GM19438 (cell line): ENCODE measurements at regions not wholly inside any gene's neighbourhood (a gene's known extent, or its start where the extent isn't known, plus 50 kb on each side); places are given as distances from the start of the nearest gene placed in this dataset.

Source experiments
- ATAC-seq: cut with Tn5 transposase; IDR thresholded peaks from one replicate; pipeline ENCODE4 v1.9.1; 2021; ENCODE audit warnings: low read depth; ENCODE audit not compliant: unreplicated experiment

DNA sequence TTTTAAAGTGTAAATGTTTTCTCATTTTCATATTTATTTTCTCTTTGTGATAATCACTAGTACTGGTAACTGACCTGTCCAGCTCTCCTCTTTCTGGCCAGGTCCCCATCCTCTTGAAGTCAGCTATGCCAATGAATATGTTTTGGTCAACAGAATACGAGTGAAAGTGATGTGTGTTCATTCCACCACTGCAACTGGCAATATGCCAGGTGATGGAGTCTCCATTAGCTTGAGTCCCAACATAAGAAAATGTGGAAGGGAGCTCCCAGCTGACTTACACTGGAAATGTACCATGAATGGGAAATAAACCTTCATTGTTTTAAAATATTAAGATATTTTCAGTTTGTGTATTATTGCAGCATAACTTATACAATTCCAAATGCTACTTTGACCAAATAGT is 75.8 kb downstream of the CCDC34 start:
- no peak for ATAC-seq

DNA sequence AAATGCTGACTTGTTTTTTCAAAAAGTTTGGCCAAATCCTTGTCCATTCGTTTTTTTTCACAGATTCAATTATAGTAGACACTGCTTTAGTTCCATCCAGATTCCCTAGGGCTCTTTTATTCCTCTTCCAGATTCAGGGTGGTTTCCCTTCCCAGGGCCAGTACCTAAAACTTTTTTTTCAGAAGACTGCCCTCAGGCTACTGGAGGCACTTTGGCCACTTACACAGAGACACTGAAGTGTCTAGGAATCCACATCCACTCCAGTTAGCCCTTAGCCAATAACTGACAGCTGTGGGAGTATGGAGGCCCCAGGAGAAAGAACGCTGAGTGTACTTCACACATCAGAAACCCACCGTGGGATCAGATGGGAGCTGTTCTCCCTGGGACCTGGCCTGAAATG is 77.3 kb downstream of the CCDC34 start:
- ATAC-seq = no peak

DNA sequence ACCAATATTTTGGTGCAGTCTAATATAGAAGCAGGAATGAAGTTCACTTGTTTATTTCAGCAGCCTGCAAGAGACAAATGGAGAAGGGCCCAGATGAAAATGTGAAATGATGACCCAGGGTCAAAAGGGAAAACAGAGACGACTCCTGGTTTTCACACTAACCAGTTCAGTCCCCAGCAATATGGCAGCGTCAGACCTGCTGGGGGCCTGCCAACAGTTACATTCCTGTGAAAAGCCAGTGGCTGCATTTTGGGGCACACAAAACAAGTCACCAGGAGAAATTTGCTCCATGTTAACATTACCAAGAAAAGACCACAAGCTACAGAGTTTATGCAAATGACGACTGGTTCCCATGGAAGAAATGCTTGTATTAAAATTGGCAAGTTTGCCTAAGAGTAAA is 80.2 kb downstream of the CCDC34 start:
- ATAC-seq = no peak

DNA sequence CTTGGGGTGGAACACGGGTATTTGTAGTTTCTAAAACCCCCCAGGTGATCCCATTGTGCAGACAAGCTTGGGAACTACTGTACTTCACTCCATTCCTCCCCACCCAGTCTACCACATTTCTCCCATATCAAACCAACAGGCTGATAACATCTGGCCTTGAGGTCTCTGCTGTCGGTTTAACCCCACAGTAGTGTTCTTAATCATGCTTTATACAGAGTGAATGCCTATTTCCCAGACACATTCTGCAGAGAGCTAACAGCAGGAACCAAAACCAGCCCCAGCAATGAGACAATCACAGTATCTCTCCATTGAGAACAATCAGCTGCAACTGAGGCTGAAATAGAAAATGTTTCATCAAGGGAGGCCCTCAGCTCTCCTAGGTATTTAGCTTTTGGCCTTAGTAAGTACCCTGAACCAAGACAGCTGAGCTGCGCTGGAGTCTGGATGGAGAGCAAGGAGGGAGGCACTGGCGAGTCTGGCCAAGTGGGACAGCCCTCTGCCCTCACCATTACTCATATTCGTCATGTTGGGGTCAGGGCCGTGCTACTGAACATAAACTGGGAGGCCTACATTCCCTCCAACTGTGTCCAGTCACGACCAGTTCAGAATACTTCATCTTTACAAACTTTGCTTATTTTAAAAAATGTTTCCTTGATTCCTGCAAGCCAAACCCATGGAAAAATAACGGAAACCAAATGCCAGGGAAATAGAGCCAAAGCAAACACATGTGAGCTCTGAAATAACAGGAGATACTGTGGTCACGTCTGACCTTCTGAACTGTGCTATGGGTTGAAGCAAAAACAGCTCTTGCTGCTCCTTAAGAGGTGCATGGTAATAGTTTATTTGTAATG is 81.0 kb downstream of the CCDC34 start:
- ATAC-seq = no peak

DNA sequence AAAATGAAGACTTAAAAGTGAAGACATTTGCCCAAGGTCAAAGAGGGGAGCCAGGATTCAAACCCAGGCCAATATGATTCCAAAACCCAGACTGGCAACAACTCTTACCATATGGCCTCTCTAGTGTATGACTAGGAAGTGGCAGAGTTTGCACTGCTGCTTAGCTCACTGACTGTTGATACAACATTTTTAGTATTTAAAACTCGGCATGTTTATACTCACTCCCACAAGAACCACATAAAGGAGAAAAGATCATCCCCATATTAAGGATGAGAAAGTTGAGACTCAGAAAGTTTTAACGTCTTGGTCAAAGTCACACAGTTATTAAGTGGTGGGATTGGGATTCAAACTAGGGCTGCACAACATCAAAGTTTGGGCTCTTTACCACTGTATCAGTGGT is 81.7 kb downstream of the CCDC34 start:
- no peak for ATAC-seq

DNA sequence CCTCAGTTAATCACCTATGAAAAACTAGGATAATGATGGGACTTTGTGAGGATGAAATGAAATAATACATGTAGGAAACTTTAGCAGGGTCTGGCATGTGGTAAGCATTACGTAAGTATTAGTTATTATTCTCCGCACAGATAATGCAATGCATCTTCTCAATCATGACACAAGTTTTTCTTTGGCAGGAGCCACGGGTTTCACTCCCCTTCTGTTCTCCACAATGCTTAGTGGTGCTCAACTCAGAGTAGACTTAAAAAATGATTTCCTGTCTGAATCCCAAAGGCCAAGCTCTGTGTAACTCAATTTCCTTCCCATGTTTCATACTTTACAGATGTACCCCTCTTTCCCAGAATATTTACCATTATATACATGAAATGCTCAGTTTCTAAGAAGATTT is 82.9 kb downstream of the CCDC34 start:
- no peak for ATAC-seq

DNA sequence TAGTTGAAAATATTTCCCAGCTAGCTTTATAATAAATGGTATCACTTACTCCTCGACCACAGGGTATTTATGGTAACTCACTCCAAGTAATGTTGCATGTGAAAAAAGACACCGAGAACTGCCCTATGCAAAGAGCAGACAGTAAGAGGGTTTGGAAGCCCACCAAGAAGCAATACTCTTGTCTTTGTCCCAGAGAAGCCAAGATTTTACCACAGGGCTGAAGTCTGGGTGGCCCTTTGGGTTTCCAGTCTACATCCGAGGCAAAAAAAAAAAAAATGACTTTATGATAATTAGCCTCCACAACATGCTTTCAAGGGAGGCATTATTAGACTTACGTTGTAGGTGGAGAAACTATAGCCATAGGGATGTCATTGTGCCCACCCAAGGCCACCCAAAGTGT is 83.6 kb downstream of the CCDC34 start:
- no peak for ATAC-seq

DNA sequence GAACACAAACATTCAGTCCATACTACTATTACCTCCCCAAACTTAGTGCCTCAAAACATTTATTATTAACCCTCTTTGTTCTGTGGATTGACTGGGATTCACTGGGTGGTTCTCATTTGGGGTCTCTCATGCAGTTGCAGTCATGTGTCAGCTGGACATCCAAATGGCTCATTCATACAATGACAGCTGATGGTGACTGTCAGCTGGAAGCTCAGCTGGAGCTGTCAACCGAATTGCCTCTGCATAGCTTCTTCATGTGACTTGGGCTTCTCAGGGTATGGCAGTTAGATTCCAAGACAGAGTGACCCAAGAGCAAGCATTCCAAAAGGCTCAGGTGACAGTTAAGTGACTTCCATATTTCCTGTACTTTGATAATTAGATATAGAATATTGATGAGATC is 85.2 kb downstream of the CCDC34 start:
- ATAC-seq = no peak

DNA sequence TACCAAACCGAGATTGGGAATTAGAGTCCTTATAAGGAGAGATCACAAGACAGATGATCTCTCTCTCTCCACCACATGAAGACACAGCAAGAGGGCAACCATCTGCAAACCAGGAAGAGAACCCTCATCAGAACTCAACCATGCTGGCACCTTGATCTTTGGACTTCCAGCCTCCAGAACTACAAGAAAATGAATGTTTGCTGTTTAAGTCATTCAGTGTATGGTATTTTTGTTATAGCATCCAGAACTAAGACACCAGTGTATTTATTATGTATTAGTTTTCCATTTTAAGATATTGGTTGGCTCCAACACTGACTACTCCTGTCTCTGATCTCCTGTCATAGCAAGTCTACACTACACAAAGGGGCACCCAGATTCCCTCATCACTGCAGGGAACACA is 86.9 kb downstream of the CCDC34 start:
- ATAC-seq = no peak

DNA sequence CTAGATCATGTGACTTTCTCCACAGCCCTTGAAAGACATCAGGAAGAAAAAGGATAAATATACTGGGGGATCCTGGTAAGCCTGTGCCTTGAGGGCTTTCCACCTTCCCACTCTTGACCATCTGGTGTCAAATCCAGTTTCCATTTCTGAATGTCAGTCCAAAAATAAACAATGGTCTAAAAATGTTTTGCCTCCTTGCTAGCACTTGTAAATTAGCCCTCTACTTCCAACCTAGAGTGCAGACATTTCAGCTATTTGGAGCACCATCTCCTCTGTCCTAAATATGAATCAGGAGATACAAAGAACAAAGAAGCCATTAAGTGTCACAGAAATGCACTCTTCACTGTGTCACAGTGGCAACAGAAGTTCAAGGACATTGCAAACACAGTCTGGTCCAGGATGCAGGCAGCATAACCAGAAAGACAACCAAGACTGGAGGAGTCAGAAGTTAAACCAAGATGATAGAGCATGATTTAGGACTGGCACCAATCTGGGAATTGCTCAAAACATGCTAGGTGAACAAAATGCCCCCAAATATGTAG is 88.1 kb downstream of the CCDC34 start:
- no peak for ATAC-seq

DNA sequence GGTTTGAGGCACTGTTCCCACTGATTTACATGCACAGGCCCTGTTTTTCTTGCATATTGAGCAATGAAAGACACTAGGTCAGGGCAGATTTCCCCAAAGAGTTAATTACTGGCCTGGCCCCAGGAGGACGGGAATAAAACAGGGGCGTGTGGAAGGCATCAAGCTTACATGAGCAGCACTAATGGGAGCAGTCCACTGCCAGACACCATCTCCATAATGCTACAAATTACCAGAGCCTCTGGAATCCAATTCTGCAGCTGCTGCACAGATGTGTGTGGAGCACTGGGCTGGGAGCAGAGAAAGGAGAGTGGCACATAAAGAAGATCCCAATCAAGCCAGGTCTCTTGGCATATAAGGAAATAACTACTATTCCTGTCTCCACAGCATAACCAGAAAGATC is 96.9 kb downstream of the CCDC34 start:
- no peak for ATAC-seq

DNA sequence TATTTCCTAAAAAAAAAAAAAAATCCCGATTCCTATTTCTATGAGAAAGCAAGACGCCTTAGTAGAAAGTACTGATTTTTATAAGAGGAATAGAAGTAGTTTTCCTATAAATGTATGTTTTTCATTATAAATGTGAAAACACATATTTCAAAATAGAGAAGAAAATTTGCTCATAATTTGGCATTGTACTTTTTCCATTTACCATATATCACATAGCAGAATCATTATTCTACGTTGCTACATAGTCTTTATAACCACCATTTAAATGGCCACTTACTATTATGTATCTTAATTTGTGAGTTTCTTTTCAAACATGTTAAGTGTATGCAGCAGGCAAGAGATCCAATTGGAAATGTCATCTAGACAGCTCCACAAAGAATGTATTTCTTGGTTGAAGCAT is 99.0 kb downstream of the CCDC34 start:
- no peak for ATAC-seq

DNA sequence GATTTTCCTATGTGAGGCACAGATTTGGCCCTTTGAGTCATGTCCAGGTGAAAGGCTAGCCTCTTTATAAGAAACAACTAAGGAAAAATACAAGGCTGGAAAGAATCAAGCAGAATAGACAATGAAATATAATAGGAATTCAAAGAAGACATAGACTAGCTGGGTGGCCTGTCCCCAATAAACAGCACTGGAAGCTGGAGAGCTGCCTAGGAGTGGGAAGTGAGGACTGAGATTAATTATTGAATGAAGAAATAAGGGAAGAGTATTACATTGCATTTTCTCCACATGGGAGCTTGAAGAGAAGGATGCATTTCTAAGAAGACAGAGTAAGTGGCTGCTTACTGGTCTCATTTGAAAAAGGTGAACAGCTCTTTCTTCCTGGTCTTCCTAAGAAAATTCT is 100.0 kb downstream of the CCDC34 start:
- ATAC-seq = no peak

DNA sequence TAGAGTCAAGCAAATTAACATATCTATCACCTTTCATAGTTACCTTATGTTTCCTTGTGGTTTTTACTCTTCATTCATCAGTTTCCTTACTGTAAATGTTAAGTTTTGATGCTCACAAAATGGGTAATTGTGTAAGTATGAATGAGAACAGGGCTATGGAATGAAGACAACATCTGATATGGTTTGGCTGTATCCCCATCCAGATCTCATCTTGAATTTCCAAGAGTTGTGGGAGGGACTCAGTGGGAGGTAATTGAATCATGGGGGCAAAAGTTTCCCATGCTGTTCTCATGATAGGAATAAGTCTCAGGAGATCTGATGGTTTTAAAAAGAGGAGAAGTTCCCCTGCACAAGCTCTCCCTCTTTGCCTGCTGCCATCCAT is 107.6 kb downstream of the CCDC34 start:
- ATAC-seq = no peak

DNA sequence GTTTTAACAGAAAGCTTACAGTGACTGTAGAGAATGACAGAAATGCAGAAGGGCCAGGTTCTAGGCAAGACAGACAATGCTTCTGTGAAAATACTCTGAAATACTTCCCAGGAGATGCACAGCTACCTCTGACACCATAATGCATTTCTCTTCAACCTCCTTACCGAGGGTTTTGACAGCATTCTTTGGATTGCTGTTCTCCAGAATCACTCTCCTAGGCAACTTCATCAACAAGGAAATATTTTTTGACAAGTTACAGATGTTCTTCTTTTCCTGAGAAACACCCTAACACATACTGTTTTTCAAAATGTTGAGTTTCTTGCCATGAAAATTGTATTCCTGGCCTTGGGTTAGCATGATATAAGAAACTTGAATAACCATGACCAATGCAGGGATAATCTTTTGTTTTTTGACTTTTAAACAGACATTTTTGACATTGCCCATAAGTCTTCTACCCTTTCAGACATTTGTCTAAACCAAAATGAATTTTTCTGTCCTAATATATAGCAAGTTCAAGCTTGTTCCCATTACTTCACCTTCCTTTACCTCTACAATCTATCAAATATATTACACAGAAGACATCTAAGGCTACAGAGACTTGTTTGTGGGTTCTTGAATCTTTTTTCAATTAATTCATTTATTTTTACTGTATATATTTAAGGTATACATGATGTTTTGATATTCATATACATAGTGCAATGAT is 108.1 kb downstream of the CCDC34 start:
- no peak for ATAC-seq

DNA sequence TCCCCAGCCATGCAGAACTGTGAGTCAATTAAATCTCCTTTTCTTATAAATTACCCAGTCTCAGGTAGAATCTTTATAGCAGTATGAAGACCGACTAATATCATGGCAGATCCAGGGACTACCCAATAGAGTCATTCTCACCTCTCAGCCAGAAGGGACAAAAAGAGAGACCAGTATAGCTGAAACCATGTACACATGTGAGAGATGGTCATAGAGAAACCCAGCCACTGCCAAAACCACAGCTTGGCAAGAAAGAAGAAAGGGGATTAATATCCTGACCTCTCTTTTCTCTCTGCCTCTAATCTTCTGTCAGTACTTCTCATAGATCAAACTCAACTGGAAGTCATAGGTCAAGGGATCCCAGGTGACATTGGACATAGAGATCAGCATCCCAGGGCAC is 109.8 kb downstream of the CCDC34 start:
- no peak for ATAC-seq

DNA sequence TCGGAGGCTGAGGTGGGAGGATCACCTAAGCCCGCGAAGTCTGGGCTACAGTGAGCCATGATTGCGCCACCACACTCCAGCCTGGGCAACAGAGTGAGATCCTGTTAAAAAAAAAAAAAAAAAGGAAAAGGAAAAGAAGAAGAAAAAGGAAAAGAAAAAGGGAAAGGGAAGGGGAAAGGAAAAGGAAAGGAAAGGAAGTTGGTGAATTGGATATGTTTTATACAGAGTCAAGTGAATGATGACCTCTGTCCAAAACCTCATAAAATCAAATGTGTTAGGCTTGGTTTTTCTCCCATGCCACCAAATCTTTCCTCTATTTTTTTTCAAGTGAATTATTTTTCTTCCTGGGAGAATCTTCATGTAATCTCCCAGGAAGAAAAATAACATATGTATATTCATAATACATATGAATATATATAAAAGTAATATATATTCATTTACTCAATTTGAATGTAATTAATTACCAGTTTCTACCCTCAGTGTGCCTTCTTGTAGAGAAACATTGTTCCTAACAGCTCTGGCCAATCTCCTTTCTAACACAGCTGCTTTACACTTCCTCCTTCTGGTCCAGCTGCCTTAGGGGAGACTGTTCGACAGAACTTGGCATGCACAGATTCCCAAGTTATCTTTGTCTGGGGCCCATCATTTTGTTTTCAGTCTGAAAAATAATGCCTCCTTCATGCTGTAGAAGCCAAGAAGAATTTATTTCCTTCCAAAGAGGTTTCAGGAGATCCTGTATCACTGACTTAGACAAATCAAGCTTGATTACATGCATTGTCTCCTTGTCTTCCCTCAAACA is 111.9 kb downstream of the CCDC34 start:
- ATAC-seq = no peak

DNA sequence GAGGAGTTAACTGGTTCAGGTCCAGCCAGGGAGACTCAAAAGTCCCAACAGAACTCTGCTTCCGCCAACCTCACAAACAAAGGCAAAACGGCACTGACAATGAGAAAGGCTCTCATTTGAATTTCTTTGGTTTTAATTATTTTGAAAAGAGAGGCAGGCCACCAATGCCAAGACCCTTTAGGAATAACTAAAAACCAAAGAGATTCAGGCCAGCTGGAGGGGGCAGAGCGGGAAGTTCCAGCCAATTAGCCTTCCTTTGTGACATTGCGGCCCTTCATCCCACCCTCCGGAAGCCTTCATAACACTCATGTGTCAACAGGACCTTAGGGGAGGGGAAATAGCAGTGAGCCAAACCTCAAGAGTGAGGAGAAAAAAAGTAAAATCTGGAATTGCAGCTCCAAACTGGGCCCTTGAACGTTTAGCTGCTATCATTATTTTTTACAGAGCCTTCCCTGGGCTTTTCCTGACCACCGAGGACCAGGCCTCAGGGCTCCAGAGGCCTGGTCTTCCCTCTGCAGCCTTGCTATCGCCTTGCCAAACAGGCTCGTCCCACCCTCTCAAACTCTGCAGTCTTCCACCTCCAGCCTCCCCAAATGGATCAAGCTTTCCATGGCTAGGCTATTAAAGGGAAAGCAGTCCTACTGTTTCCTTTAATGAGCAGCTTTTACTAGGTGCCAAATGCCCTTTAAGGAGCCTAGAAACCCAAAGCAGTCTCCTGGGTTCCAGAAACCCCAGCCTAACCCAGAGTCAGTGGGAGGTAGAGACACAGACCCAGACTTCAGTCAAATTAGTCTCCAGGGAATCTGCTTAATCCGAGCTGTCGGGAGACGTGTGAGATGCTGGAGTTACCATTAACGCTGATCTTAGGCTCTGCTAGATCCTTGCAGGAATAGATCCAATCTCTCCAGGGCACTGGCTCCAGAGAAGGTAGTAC is 114.2 kb downstream of the CCDC34 start:
- ATAC-seq = no peak

DNA sequence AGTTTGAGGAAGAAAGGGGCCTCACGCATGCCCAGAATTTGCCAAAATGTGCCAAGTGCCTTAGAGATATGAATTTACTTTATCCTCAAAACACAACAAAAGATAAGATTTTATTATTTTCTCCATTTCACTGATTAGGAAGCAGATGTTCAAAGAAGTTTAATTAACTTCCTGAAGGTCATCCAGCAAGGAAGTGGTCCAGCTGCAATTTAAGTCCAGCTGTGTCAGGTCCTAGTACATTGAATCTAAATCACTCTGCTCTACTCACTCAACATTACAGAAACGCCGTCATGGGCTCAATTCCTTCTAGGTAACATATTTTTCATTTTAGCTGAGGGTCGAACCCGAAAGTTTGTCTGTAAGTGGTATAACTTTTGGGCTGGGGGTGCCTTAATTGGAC is 115.4 kb downstream of the CCDC34 start:
- ATAC-seq = no peak

DNA sequence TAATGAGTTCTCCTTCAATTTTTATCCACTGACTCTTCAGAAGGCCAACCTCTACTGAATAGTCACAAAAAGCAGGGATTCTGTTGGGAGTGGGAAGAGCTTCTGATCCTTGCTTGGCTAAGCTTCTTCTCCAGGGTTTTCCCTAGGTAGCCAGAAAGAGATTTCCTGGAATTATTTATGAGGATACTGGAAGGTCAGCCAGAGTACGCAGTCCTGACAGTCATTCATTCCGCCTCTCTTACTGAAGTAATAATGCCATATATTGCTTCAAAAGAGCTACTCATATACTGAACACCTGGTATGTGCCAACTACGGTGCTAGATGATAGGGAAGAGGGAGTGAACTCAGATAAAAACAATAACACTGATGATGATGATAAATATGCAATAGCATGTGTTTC is 116.1 kb downstream of the CCDC34 start:
- no peak for ATAC-seq
